Suprapubic skin (tissue), 4 donors: ENCODE measurements at regions not wholly inside any gene's neighbourhood (a gene's known extent, or its start where the extent isn't known, plus 50 kb on each side); places are given as distances from the start of the nearest gene placed in this dataset.
A peak's percentile ranks its signal among the peaks of the same experiment; 100 is the strongest.

ENCODE experiments used
- DNase-seq, 2 donors: peaks; one replicate each; pipeline ENCODE4 v3.0.0-alpha.2; 2019; ENCODE audit warnings: low spot score in 2 of 2
- H3K27ac ChIP-seq: fragments of 200-600 bp; sonication (generic); one replicate; pipeline ENCODE4 v1.5.1; 2019
- H3K27me3 ChIP-seq: fragments of 200-600 bp; sonication (generic); one replicate; pipeline ENCODE4 v1.5.1; 2019
- H3K36me3 ChIP-seq: fragments of 200-600 bp; sonication (generic); one replicate; pipeline ENCODE4 v1.5.1; 2019
- H3K4me1 ChIP-seq: fragments of 200-600 bp; sonication (generic); one replicate; pipeline ENCODE4 v1.5.1; 2019
- H3K4me3 ChIP-seq: fragments of 200-600 bp; sonication (generic); one replicate; pipeline ENCODE4 v1.5.1; 2019; ENCODE audit warnings: mild to moderate bottlenecking
- H3K9me3 ChIP-seq: fragments of 200-600 bp; sonication (generic); one replicate; pipeline ENCODE4 v1.5.1; 2019
- EP300 ChIP-seq: sonication (generic); formaldehyde crosslinking; IDR thresholded peaks from one replicate; pipeline ENCODE4 v1.6.1; 2017; ENCODE audit warnings: antibody characterized with exemption
- POLR2A ChIP-seq, 2 donors: fragments of 450-650 bp; IDR thresholded peaks; one replicate each; pipeline ENCODE4 v1.6.1; 2017; ENCODE audit warnings: antibody characterized with exemption in 2 of 2, mild to moderate bottlenecking in 2 of 2, moderate library complexity in 2 of 2
- POLR2AphosphoS5 ChIP-seq, 3 donors: sonication (generic); formaldehyde crosslinking; IDR thresholded peaks; one replicate each; pipeline ENCODE4 v1.6.1; 2017; ENCODE audit warnings: antibody characterized with exemption in 3 of 3
- WGBS: methylation state at CpG from one replicate; pipeline ENCODE4 v1.1.5; 2018; 5-methylcytosine and 5-hydroxymethylcytosine counted together
- TF ChIP-seq, protein P1 (sequence below), 2 donors: fragments of 200-600 bp in 1 of 2; fragments of 450-650 bp in 1 of 2; sonication (generic) in 1 of 2; IDR thresholded peaks; one replicate each; pipeline ENCODE4 v1.5.1; 2016 to 2019; ENCODE audit warnings: antibody characterized with exemption in 2 of 2, mild to moderate bottlenecking in 1 of 2, moderate library complexity in 1 of 2

DNA sequence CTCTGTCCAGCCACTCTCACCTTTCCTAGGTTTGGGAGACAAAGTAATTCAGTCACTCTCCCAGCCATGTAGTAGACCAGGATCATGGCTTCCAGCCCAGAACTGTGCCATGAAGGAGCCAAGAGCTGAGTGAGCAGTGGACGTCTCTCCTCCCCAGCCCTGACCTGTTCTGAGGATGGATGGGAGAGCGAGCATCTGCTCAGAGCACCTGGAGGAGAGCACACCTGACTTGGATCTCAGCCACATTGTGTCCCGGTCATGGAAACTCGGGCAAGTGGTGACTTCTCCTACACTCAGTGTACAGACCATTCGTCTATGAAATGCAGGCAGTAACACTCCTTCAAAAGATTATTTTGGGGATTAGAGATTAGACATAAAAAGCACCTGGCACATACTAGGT, 299.7 kb downstream of the TNS1 start:
- H3K4me3 ChIP-seq: no peak overlapping the region
- H3K36me3 ChIP-seq: no peaks in the 10 kb centered on the region
- no peaks in the 10 kb centered on the region for H3K9me3 ChIP-seq
- no peaks in the 10 kb centered on the region for H3K27me3 ChIP-seq
- H3K4me1 ChIP-seq: peaks cover 38% of the 10 kb centered on the region
- DNase-seq: no peak
- 70% methylated on average over 5 of the region's 5 CpGs for WGBS
- peak overlapping the region; percentile 64 for H3K27ac ChIP-seq
- TF ChIP-seq POLR2A (IDR thresholded peaks at IDR 0.05) (no peak), POLR2AphosphoS5 (IDR thresholded peaks at IDR 0.05) (no peak), EP300 (no peak)
- TF ChIP-seq, protein P1, sequence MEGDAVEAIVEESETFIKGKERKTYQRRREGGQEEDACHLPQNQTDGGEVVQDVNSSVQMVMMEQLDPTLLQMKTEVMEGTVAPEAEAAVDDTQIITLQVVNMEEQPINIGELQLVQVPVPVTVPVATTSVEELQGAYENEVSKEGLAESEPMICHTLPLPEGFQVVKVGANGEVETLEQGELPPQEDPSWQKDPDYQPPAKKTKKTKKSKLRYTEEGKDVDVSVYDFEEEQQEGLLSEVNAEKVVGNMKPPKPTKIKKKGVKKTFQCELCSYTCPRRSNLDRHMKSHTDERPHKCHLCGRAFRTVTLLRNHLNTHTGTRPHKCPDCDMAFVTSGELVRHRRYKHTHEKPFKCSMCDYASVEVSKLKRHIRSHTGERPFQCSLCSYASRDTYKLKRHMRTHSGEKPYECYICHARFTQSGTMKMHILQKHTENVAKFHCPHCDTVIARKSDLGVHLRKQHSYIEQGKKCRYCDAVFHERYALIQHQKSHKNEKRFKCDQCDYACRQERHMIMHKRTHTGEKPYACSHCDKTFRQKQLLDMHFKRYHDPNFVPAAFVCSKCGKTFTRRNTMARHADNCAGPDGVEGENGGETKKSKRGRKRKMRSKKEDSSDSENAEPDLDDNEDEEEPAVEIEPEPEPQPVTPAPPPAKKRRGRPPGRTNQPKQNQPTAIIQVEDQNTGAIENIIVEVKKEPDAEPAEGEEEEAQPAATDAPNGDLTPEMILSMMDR (IDR thresholded peaks at IDR 0.05): no peak

DNA sequence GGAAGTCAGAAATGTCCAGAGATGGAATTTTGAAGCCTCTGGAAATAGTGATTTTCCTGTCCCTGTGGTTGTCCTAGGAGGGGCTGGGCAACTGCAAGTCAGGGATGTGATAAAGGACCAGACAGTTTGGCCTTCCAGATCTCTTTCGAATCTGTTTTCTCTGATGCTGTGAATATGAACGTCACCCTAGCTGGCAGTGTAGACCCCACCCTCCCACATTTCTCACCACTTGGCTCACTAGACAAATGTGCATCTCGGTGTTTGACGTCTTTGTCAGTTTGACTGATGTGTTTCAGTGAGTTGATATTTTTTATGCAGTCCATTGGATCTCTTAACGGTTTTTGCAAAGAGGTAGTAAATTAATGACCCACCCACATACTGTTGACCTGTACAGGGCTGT, 301.2 kb downstream of the TNS1 start:
- 83% methylated on average over 5 of the region's 5 CpGs for WGBS
- Histone ChIP-seq H3K4me1 (peaks cover 30% of the 10 kb centered on the region), H3K4me3 (no peak overlapping the region), H3K36me3 (no peaks in the 10 kb centered on the region), H3K9me3 (no peaks in the 10 kb centered on the region), H3K27ac (no peak overlapping the region), H3K27me3 (no peaks in the 10 kb centered on the region)
- DNase-seq: no peak
- TF ChIP-seq POLR2AphosphoS5 (IDR thresholded peaks at IDR 0.05) (no peak), EP300 (no peak), POLR2A (IDR thresholded peaks at IDR 0.05) (no peak)
- TF ChIP-seq, protein P1 (IDR thresholded peaks at IDR 0.05): no peak

DNA sequence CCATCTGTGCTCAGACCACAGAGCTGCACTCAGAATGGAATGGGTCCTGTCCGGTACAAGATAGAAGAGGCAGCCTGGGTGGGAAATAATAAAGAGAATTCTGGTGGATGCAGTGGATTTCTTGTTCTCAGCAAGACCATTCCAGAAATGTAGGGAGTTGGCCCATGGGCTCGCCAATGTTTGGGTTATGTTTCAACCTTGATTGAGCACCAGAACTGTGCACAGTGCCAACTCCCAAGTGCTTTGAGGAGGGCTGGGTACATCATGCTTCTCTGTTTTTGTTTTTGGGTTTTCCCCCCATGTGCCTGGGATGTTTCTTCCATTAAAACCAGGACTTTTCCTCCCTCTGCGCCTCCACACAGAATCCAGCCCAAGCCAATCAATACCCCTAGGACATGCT, 304.1 kb downstream of the TNS1 start:
- Histone ChIP-seq H3K27ac (no peak overlapping the region), H3K9me3 (no peaks in the 10 kb centered on the region), H3K4me3 (no peak overlapping the region), H3K36me3 (no peaks in the 10 kb centered on the region), H3K4me1 (peaks cover 38% of the 10 kb centered on the region), H3K27me3 (no peaks in the 10 kb centered on the region)
- 58% methylated on average over 3 of the region's 3 CpGs for WGBS
- DNase-seq: no peak
- TF ChIP-seq POLR2AphosphoS5 (IDR thresholded peaks at IDR 0.05) (no peak), POLR2A (IDR thresholded peaks at IDR 0.05) (no peak), EP300 (no peak)
- TF ChIP-seq, protein P1 (IDR thresholded peaks at IDR 0.05): no peak

DNA sequence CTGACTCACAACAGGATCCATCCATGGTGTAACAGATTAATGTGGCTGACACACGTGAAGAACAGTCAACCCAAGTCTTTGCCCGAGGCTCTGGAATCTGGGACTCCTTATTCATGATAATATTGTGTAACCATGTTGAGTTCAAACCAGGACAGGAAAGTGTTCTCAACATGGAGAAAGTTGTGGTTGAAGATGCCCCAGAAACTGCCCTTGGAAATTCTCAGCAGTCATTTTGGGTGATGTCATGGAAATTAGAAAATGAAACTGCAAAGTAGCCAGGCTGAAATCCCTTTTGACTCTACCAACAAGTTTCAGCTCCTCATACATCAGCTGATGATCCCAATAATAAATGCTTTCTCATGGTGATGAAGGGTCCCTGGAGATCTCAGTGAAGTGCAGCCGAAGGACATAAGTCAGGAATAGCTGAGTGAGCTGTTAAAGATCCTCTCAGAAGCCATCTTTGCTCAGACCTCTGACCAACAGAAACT, 307.7 kb downstream of the TNS1 start:
- peak in 1 of 2 donors; percentile 72 for DNase-seq
- TF ChIP-seq POLR2AphosphoS5 (IDR thresholded peaks at IDR 0.05): peak in 1 of 3 donors; percentile 88
- no peak for TF ChIP-seq POLR2A (IDR thresholded peaks at IDR 0.05)
- TF ChIP-seq EP300: no peak
- Histone ChIP-seq H3K9me3 (no peaks in the 10 kb centered on the region), H3K4me1 (peaks cover 34% of the 10 kb centered on the region), H3K27ac (peak overlapping the region; percentile 79), H3K36me3 (no peaks in the 10 kb centered on the region), H3K27me3 (no peaks in the 10 kb centered on the region), H3K4me3 (no peak overlapping the region)
- 29% methylated on average over 3 of the region's 3 CpGs for WGBS

DNA sequence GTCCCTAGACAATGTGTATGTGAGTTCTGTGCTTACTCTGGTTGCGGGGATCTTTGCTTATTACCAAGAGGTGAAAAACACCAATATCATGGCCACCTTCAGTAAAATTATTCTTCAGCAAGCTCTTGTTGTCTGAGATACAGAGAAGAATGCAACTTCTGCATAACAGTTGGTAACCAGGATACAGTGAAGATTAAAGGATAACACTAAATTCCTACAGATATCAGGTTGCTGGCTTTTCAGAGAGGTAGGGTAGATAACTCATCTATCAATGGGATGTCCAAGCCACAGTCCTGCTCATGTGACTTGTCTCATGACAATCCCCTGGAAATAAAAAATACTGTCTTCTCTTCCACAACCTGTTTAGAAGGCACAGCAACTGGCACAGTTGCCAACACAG, 308.5 kb downstream of the TNS1 start:
- H3K4me3 ChIP-seq: no peak overlapping the region
- H3K36me3 ChIP-seq: no peaks in the 10 kb centered on the region
- peaks cover 38% of the 10 kb centered on the region for H3K4me1 ChIP-seq
- 95% methylated on average over 1 of the region's 1 CpG for WGBS
- H3K27me3 ChIP-seq: no peaks in the 10 kb centered on the region
- no peak for DNase-seq
- no peaks in the 10 kb centered on the region for H3K9me3 ChIP-seq
- TF ChIP-seq, protein P1 (IDR thresholded peaks at IDR 0.05): no peak
- TF ChIP-seq EP300: no peak
- TF ChIP-seq POLR2A (IDR thresholded peaks at IDR 0.05): no peak
- TF ChIP-seq POLR2AphosphoS5 (IDR thresholded peaks at IDR 0.05): no peak
- H3K27ac ChIP-seq: peak overlapping the region; percentile 71

DNA sequence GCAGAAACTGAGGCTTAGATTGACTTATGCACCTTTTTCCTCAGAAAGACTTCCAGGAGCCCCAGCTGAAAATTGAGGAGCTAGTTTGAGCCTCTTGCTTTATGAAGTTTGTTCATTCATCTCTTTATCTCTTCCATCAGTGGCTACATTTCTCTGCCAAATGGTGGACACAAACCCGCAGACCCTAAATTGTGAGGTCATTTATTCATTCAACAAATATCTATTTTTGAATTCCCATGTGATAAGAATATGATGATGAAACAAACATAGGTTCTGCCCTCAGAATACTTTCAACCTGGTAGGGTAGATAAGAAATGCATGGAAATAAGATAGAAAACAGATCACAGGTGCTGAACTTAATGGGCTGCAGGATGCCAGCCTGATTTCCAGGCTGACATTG, 309.4 kb downstream of the TNS1 start:
- no peak overlapping the region for H3K4me3 ChIP-seq
- TF ChIP-seq POLR2A (IDR thresholded peaks at IDR 0.05) (no peak), POLR2AphosphoS5 (IDR thresholded peaks at IDR 0.05) (no peak), EP300 (no peak)
- TF ChIP-seq, protein P1 (IDR thresholded peaks at IDR 0.05): no peak
- peaks cover 44% of the 10 kb centered on the region for H3K4me1 ChIP-seq

More for the DNA sequence above, 309.4 kb downstream of the TNS1 start:
- Histone ChIP-seq H3K27me3 (no peaks in the 10 kb centered on the region), H3K36me3 (no peaks in the 10 kb centered on the region), H3K9me3 (no peaks in the 10 kb centered on the region), H3K27ac (peak overlapping the region; percentile 71)
- DNase-seq: peak in 1 of 2 donors; percentile 3
- WGBS: 97% methylated on average over 1 of the region's 1 CpG
